ENCODE measurements at regions not wholly inside any gene's neighbourhood (a gene's known extent, or its start where the extent isn't known, plus 50 kb on each side); places are given as distances from the start of the nearest gene placed in this dataset.

- no peak overlapping the region for H3K4me3 ChIP-seq (ENCODE audit: low read length)
- no peak for DNase-seq (ENCODE audit: low read depth)
- no peak for TF ChIP-seq CTCF (IDR thresholded peaks at IDR 0.05; ENCODE audit: insufficient read depth, low read depth, low read length, missing control alignments)
These were observed 196.4 kb upstream of the CCN2 start for GRCh38 chr6:132147530-132148011.

- no peak for DNase-seq (ENCODE audit: low read depth)
- TF ChIP-seq CTCF (IDR thresholded peaks at IDR 0.05; ENCODE audit: insufficient read depth, low read depth, low read length, missing control alignments): no peak
- no peak overlapping the region for H3K4me3 ChIP-seq (ENCODE audit: low read length)
These were observed 193.3 kb upstream of the CCN2 start for GRCh38 chr6:132144456-132144855.

GRCh38 chr6:132143258-132143657 lies 192.1 kb upstream of the CCN2 start:
- DNase-seq (ENCODE audit: low read depth): no peak
- H3K4me3 ChIP-seq (ENCODE audit: low read length): no peak overlapping the region
- TF ChIP-seq CTCF (IDR thresholded peaks at IDR 0.05; ENCODE audit: insufficient read depth, low read depth, low read length, missing control alignments): no peak

- H3K4me3 ChIP-seq (ENCODE audit: low read length): no peak overlapping the region
- no peak for TF ChIP-seq CTCF (IDR thresholded peaks at IDR 0.05; ENCODE audit: insufficient read depth, low read depth, low read length, missing control alignments)
- DNase-seq (ENCODE audit: low read depth): no peak
These were observed 191.6 kb upstream of the CCN2 start for GRCh38 chr6:132142768-132143167.

- no peak for DNase-seq (ENCODE audit: low read depth)
- no peak overlapping the region for H3K4me3 ChIP-seq (ENCODE audit: low read length)
- no peak for TF ChIP-seq CTCF (IDR thresholded peaks at IDR 0.05; ENCODE audit: insufficient read depth, low read depth, low read length, missing control alignments)
These were observed 191.1 kb upstream of the CCN2 start for GRCh38 chr6:132142308-132142707.

GRCh38 chr6:132140189-132140588 lies 189.0 kb upstream of the CCN2 start:
- H3K4me3 ChIP-seq (ENCODE audit: low read length): no peak overlapping the region
- TF ChIP-seq CTCF (IDR thresholded peaks at IDR 0.05; ENCODE audit: insufficient read depth, low read depth, low read length, missing control alignments): no peak

GRCh38 chr6:132139611-132140010 lies 188.4 kb upstream of the CCN2 start:
- TF ChIP-seq CTCF (IDR thresholded peaks at IDR 0.05; ENCODE audit: insufficient read depth, low read depth, low read length, missing control alignments): no peak
- H3K4me3 ChIP-seq (ENCODE audit: low read length): no peak overlapping the region
- DNase-seq (ENCODE audit: low read depth): no peak

More at GRCh38 chr6:132140189-132140588, 189.0 kb upstream of the CCN2 start:
- no peak for DNase-seq (ENCODE audit: low read depth)
